H1 (cell line): ENCODE measurements at regions not wholly inside any gene's neighbourhood (a gene's known extent, or its start where the extent isn't known, plus 50 kb on each side); places are given as distances from the start of the nearest gene placed in this dataset.

Experiments
- CTCF ChIA-PET: fragments of 300-600 bp; sonication (Branson Sonifier 250); formaldehyde crosslinking; loops from one replicate; lab custom pipeline; 2021; ENCODE audit not compliant: partially characterized antibody; lab: Charles Lee
- POLR2A ChIA-PET: fragments of 300-600 bp; sonication (Branson Sonifier 250); formaldehyde crosslinking; loops from one replicate; lab custom pipeline; 2021; ENCODE audit warnings: inconsistent platforms; ENCODE audit not compliant: partially characterized antibody; lab: Charles Lee
- DNase-seq, 2 experiments: peaks; one replicate each; pipeline versions ENCODE4 v3.0.0 to v3.0.0-alpha.2; 2010 to 2022; ENCODE audit warnings: low spot score in 2 of 2, low read depth in 1 of 2, mixed read lengths in 1 of 2
- FAIRE-seq: peaks from 2 replicates; lab custom pipeline; 2011; peaks lifted over from hg19 to GRCh38; lab: Jason Lieb, UNC
- H2AFZ ChIP-seq: 2 replicates; pipeline ENCODE4 v1.8.1; 2012; ENCODE audit warnings: low read length, inconsistent platforms
- H2AK5ac ChIP-seq: 2 replicates; pipeline ENCODE4 v1.6.1; 2013; ENCODE audit warnings: low read depth, low read length
- H2BK120ac ChIP-seq: replicated peaks from 2 replicates; pipeline ENCODE3; 2013; ENCODE audit warnings: low read depth, low read length, inconsistent platforms
- H2BK12ac ChIP-seq: 2 replicates; pipeline ENCODE4 v1.6.1; 2013; ENCODE audit warnings: low read depth, low read length
- H2BK15ac ChIP-seq: 2 replicates; pipeline ENCODE4 v1.6.1; 2013; ENCODE audit warnings: low read length
- H2BK20ac ChIP-seq: 2 replicates; pipeline ENCODE4 v1.6.1; 2013; ENCODE audit warnings: low read length
- H2BK5ac ChIP-seq: 2 replicates; pipeline ENCODE4 v1.6.1; 2013; ENCODE audit warnings: low read depth, low read length
- H3K14ac ChIP-seq: 2 replicates; pipeline ENCODE4 v1.6.1; 2013; ENCODE audit warnings: inconsistent platforms; ENCODE audit not compliant: insufficient read length
- H3K18ac ChIP-seq: 2 replicates; pipeline ENCODE4 v1.6.1; 2013; ENCODE audit warnings: low read length; ENCODE audit errors: extremely low read depth
- H3K23ac ChIP-seq: 2 replicates; pipeline ENCODE4 v1.6.1; 2013; ENCODE audit warnings: inconsistent platforms; ENCODE audit not compliant: insufficient read length
- H3K23me2 ChIP-seq: 2 replicates; pipeline ENCODE4 v1.6.1; 2013; ENCODE audit warnings: low read depth, low read length
- H3K27ac ChIP-seq: 2 replicates; pipeline ENCODE4 v1.6.1; 2011; ENCODE audit warnings: low read depth, low read length, inconsistent platforms
- H3K27me3 ChIP-seq, 4 experiments: replicated peaks in 1 of 4; 1 replicate in 1 of 4; 2 replicates in 3 of 4; pipeline versions ENCODE4 v1.6.1 to v1.8.1; 2011 to 2013; ENCODE audit warnings: low read length in 3 of 4, mild to moderate bottlenecking in 3 of 4, inconsistent platforms in 2 of 4, mixed read lengths in 2 of 4, moderate library complexity in 1 of 4; ENCODE audit not compliant: control insufficient read depth in 3 of 4, insufficient read depth in 3 of 4; ENCODE audit errors: extremely low read depth in 1 of 4
- H3K36me3 ChIP-seq, 4 experiments: 2 replicates each; pipeline versions ENCODE4 v1.6.1 to v1.8.1; 2011 to 2013; ENCODE audit warnings: mild to moderate bottlenecking in 4 of 4, low read length in 3 of 4, moderate library complexity in 2 of 4, control low read depth in 1 of 4, inconsistent platforms in 1 of 4; ENCODE audit not compliant: insufficient read depth in 4 of 4, control insufficient read depth in 2 of 4
- H3K4ac ChIP-seq: replicated peaks from 2 replicates; pipeline ENCODE3; 2013; ENCODE audit warnings: low read length, low read depth, mixed read lengths, inconsistent platforms; ENCODE audit not compliant: insufficient read length
- H3K4me1 ChIP-seq, 4 experiments: replicated peaks in 1 of 4; 1 replicate in 1 of 4; 2 replicates in 3 of 4; pipeline versions ENCODE4 v1.6.1 to v1.8.1; 2011 to 2013; ENCODE audit warnings: low read length in 3 of 4, inconsistent platforms in 2 of 4, mixed read lengths in 1 of 4; ENCODE audit not compliant: insufficient read depth in 4 of 4, control insufficient read depth in 3 of 4
- H3K4me2 ChIP-seq, 2 experiments: 2 replicates each; pipeline versions ENCODE4 v1.6.1 to v1.8.1; 2011 to 2013; ENCODE audit warnings: low read depth in 2 of 2, low read length in 2 of 2, control low read depth in 1 of 2, inconsistent platforms in 1 of 2, mild to moderate bottlenecking in 1 of 2; ENCODE audit not compliant: insufficient read depth in 1 of 2
- H3K4me3 ChIP-seq, 4 experiments: fragments of 200-600, 300-600 bp in 1 of 4; sonication (generic), shearing (Covaris generic), sonication (Bioruptor Twin) in 1 of 4; 2 replicates each; pipeline versions ENCODE4 v1.5.1 to v1.8.1; 2011 to 2016; ENCODE audit warnings: low read length in 4 of 4, low read depth in 3 of 4, control low read depth in 2 of 4, inconsistent platforms in 2 of 4, mild to moderate bottlenecking in 2 of 4, mixed read lengths in 1 of 4, moderate library complexity in 1 of 4; ENCODE audit not compliant: insufficient read depth in 2 of 4; ENCODE audit errors: extremely low read depth in 1 of 4
- H3K56ac ChIP-seq: replicated peaks from 2 replicates; pipeline ENCODE3; 2013; ENCODE audit warnings: low read depth, mild to moderate bottlenecking, mixed read lengths, low read length, inconsistent platforms; ENCODE audit not compliant: insufficient read length
- H3K79me1 ChIP-seq: 2 replicates; pipeline ENCODE4 v1.6.1; 2013; ENCODE audit warnings: low read depth, low read length, control low read depth
- H3K79me2 ChIP-seq, 2 experiments: 2 replicates each; pipeline versions ENCODE4 v1.6.1 to v1.8.1; 2012 to 2013; ENCODE audit warnings: low read length in 2 of 2, mild to moderate bottlenecking in 2 of 2, inconsistent platforms in 1 of 2; ENCODE audit not compliant: insufficient read depth in 2 of 2, control insufficient read depth in 1 of 2
- H3K9ac ChIP-seq, 4 experiments: replicated peaks in 1 of 4; 1 replicate in 1 of 4; 2 replicates in 3 of 4; pipeline versions ENCODE4 v1.6.1 to v1.8.1; 2011 to 2013; ENCODE audit warnings: low read depth in 3 of 4, low read length in 3 of 4, control low read depth in 2 of 4, mild to moderate bottlenecking in 2 of 4, moderate library complexity in 2 of 4, inconsistent platforms in 1 of 4; ENCODE audit errors: extremely low read depth in 1 of 4
- H3K9me3 ChIP-seq, 2 experiments: 2 replicates each; pipeline versions ENCODE4 v1.6.1 to v1.8.1; 2012 to 2013; ENCODE audit warnings: mild to moderate bottlenecking in 2 of 2, moderate library complexity in 2 of 2, control low read depth in 1 of 2, inconsistent platforms in 1 of 2, low read depth in 1 of 2, low read length in 1 of 2, mixed read lengths in 1 of 2; ENCODE audit not compliant: insufficient read depth in 2 of 2
- H4K20me1 ChIP-seq, 2 experiments: replicated peaks in 1 of 2; 2 replicates each; pipeline versions ENCODE3 to v1.8.1; 2011 to 2013; ENCODE audit warnings: inconsistent platforms in 2 of 2, low read length in 2 of 2, mild to moderate bottlenecking in 1 of 2; ENCODE audit not compliant: insufficient read depth in 2 of 2, control insufficient read depth in 1 of 2
- H4K5ac ChIP-seq: 2 replicates; pipeline ENCODE4 v1.6.1; 2013; ENCODE audit warnings: low read length, low read depth, mixed read lengths, inconsistent platforms; ENCODE audit not compliant: insufficient read length
- H4K8ac ChIP-seq: 2 replicates; pipeline ENCODE4 v1.8.0; 2013; ENCODE audit warnings: mild to moderate bottlenecking, moderate library complexity, low read length, inconsistent platforms; ENCODE audit not compliant: insufficient read depth; ENCODE audit errors: extremely low read depth
- H4K91ac ChIP-seq: replicated peaks from 2 replicates; pipeline ENCODE3; 2013; ENCODE audit warnings: low read length, mixed read lengths, inconsistent platforms; ENCODE audit not compliant: insufficient read length
- HDAC2 ChIP-seq, 2 experiments: fragments of 300-600 bp in 1 of 2; sonication (generic) in 1 of 2; IDR thresholded peaks; 2 replicates each; pipeline ENCODE4 v1.6.1; 2011 to 2012; ENCODE audit warnings: low read depth in 2 of 2, low read length in 2 of 2, mild to moderate bottlenecking in 2 of 2, moderate library complexity in 2 of 2, borderline replicate concordance in 1 of 2, inconsistent platforms in 1 of 2
- RFX5 ChIP-seq: IDR thresholded peaks from 2 replicates; pipeline ENCODE4 v1.6.1; 2011; ENCODE audit warnings: low read depth, low read length, improper control_type of control experiment, borderline replicate concordance
- SIN3A ChIP-seq, 2 experiments: IDR thresholded peaks in 1 of 2; conservative IDR thresholded peaks in 1 of 2; 2 replicates each; pipeline ENCODE4 v1.6.1; 2011 to 2012; ENCODE audit warnings: low read length in 2 of 2, improper control_type of control experiment in 1 of 2, low read depth in 1 of 2, mild to moderate bottlenecking in 1 of 2
- WGBS, 2 experiments: shearing (Covaris generic) in 1 of 2; methylation state at CpG; one replicate each; pipeline versions ENCODE4 v1.1.6 to v1.1.7; 2013 to 2015; ENCODE audit warnings: low lambda C conversion rate in 2 of 2, mixed read lengths in 2 of 2, inconsistent platforms in 1 of 2, low coverage in 1 of 2, missing lambda C conversion rate in 1 of 2; ENCODE audit not compliant: insufficient replicate concordance in 2 of 2, insufficient coverage in 1 of 2, insufficient read length in 1 of 2; ENCODE audit errors: extremely low coverage in 1 of 2, missing lambda C conversion rate in 1 of 2; 5-methylcytosine and 5-hydroxymethylcytosine counted together

GRCh38 chr3:6622260-6622659, 238.7 kb upstream of the GRM7 start:
- no peak for FAIRE-seq
- CTCF ChIA-PET = no interaction called here
- H3K4me3 ChIP-seq = no peak overlapping the region
- no peaks in the 10 kb centered on the region for H3K27me3 ChIP-seq
- POLR2A ChIA-PET = no interaction called here
- H4K20me1 ChIP-seq = no peaks in the 10 kb centered on the region
- no peak overlapping the region for H2BK20ac ChIP-seq
- no peak overlapping the region for H2BK15ac ChIP-seq
- no peak overlapping the region for H3K23ac ChIP-seq
- no peak overlapping the region for H3K14ac ChIP-seq
- no peak overlapping the region for H3K9ac ChIP-seq
- no peak overlapping the region for H3K4me2 ChIP-seq
- H3K79me2 ChIP-seq = no peaks in the 10 kb centered on the region
- H3K4ac ChIP-seq = no peak overlapping the region
- H2BK5ac ChIP-seq = no peak overlapping the region
- H3K27ac ChIP-seq = no peak overlapping the region
- no peak overlapping the region for H4K5ac ChIP-seq
- no peak overlapping the region for H4K8ac ChIP-seq
- WGBS, 2 experiments = 96% methylated on average over 2 of the region's 2 CpGs; no CpG with 5 or more reads in 1 of the 2 experiments
- H3K56ac ChIP-seq = no peak overlapping the region
- no peaks in the 10 kb centered on the region for H3K36me3 ChIP-seq
- no peak for DNase-seq
- H3K79me1 ChIP-seq = no peaks in the 10 kb centered on the region
- H3K23me2 ChIP-seq = no peaks in the 10 kb centered on the region
- H3K4me1 ChIP-seq = peaks cover 0 to 2% (median 0%) of the 10 kb centered on the region in 4 experiments; a peak in 1 of 7 replicates
- no peak overlapping the region for H4K91ac ChIP-seq
- no peak overlapping the region for H3K18ac ChIP-seq
- no peak overlapping the region for H2BK120ac ChIP-seq
- H2AK5ac ChIP-seq = no peak overlapping the region
- no peaks in the 10 kb centered on the region for H3K9me3 ChIP-seq
- no peak overlapping the region for H2BK12ac ChIP-seq
- H2AFZ ChIP-seq = no peak overlapping the region
- TF ChIP-seq RFX5 (no peak), SIN3A (conservative IDR thresholded peaks at IDR 0.05 in 1 of 2, IDR thresholded peaks at IDR 0.05 in 1 of 2; ENCODE audit: low read depth in 1 of 2, low read length in 2 of 2) (no peak), HDAC2 (IDR thresholded peaks at IDR 0.05; ENCODE audit: borderline replicate concordance in 1 of 2, low read depth in 2 of 2, low read length in 2 of 2) (no peak)
